ENCODE measurements at regions not wholly inside any gene's neighbourhood (a gene's known extent, or its start where the extent isn't known, plus 50 kb on each side); places are given as distances from the start of the nearest gene placed in this dataset.

- no peak for TF ChIP-seq GATA2 (IDR thresholded peaks at IDR 0.05; ENCODE audit: insufficient read depth, insufficient read length, low read depth, low read length)
- no peak for TF ChIP-seq EZH2 (IDR thresholded peaks at IDR 0.05; ENCODE audit: borderline replicate concordance, low read depth, low read length, severe bottlenecking)
- TF ChIP-seq CTCF (IDR thresholded peaks at IDR 0.05; ENCODE audit: extremely low read depth in 1 of 2, insufficient read depth in 1 of 2, low read depth in 1 of 2, low read length in 2 of 2), result no peak
- no peak for TF ChIP-seq MYC (IDR thresholded peaks at IDR 0.05; ENCODE audit: low read depth, low read length)
- no peaks in the 10 kb centered on the region for H3K79me2 ChIP-seq (ENCODE audit: control insufficient read depth, insufficient read depth, low read length)
- no peak overlapping the region for H3K27ac ChIP-seq (ENCODE audit: insufficient read depth, low read depth, low read length)
- intact Hi-C loops (cut with micrococcal nuclease) (no loop called here), dilution Hi-C loops (cut with MboI; ENCODE audit: extremely low pct_ligation_motif_present, low sequenced_read_pairs) (no loop called here)
- no peaks in the 10 kb centered on the region for H3K9me1 ChIP-seq (replicated peaks; ENCODE audit: control insufficient read depth, extremely low read depth, insufficient read depth, low read length)
- H3K9ac ChIP-seq (replicated peaks; ENCODE audit: extremely low read depth, insufficient read depth, low read length), result no peak overlapping the region
- ChIA-PET POLR2A (no interaction called here), CTCF (no interaction called here)
- no peak for FAIRE-seq
- H3K36me3 ChIP-seq (ENCODE audit: control insufficient read depth in 2 of 2, extremely low read depth in 1 of 2, insufficient read depth in 2 of 2, low read length in 2 of 2), result no peaks in the 10 kb centered on the region
- BruUV-seq (replicated peaks), result no TSS peak
- H4K20me1 ChIP-seq (replicated peaks; ENCODE audit: control insufficient read depth, extremely low read depth, insufficient read depth, low read length), result no peaks in the 10 kb centered on the region
- H2AFZ ChIP-seq (ENCODE audit: low read depth, low read length), result no peak overlapping the region
- no peaks in the 10 kb centered on the region for H3K9me3 ChIP-seq (replicated peaks; ENCODE audit: control insufficient read depth, insufficient read depth, low read length)
- no peaks in the 10 kb centered on the region for H3K27me3 ChIP-seq (ENCODE audit: control insufficient read depth in 2 of 2, insufficient read depth in 2 of 2, low read length in 2 of 2)
- no peaks in the 10 kb centered on the region for H3K4me1 ChIP-seq (ENCODE audit: control insufficient read depth, extremely low read depth, insufficient read depth, low read length)
- no peak overlapping the region for H3K4me2 ChIP-seq (ENCODE audit: insufficient read depth, low read length)
- H3K4me3 ChIP-seq (replicated peaks in 1 of 3; ENCODE audit: insufficient read depth in 1 of 3, low read depth in 1 of 3, low read length in 3 of 3), result no peak overlapping the region
- DNase-seq (ENCODE audit: low read depth, low spot score), result no peak
These were observed 710.1 kb upstream of the CELF2 start for GRCh38 chr10:10307551-10307950.

GRCh38 chr10:10310498-10310897 lies 707.2 kb upstream of the CELF2 start:
- DNase-seq (ENCODE audit: low read depth, low spot score) (no peak), FAIRE-seq (no peak)
- H3K27ac ChIP-seq (ENCODE audit: insufficient read depth, low read depth, low read length), result no peak overlapping the region
- no peaks in the 10 kb centered on the region for H3K27me3 ChIP-seq (ENCODE audit: control insufficient read depth in 2 of 2, insufficient read depth in 2 of 2, low read length in 2 of 2)
- no peak overlapping the region for H3K4me2 ChIP-seq (ENCODE audit: insufficient read depth, low read length)
- no peaks in the 10 kb centered on the region for H4K20me1 ChIP-seq (replicated peaks; ENCODE audit: control insufficient read depth, extremely low read depth, insufficient read depth, low read length)
- intact Hi-C loops (cut with micrococcal nuclease), result no loop called here
- dilution Hi-C loops (cut with MboI; ENCODE audit: extremely low pct_ligation_motif_present, low sequenced_read_pairs), result no loop called here
- H2AFZ ChIP-seq (ENCODE audit: low read depth, low read length), result no peak overlapping the region
- ChIA-PET CTCF (no interaction called here), POLR2A (no interaction called here)
- H3K4me3 ChIP-seq (replicated peaks in 1 of 3; ENCODE audit: insufficient read depth in 1 of 3, low read depth in 1 of 3, low read length in 3 of 3), result no peak overlapping the region
- no TSS peak for BruUV-seq (replicated peaks)
- no peak overlapping the region for H3K9ac ChIP-seq (replicated peaks; ENCODE audit: extremely low read depth, insufficient read depth, low read length)
- no peaks in the 10 kb centered on the region for H3K79me2 ChIP-seq (ENCODE audit: control insufficient read depth, insufficient read depth, low read length)
- no peaks in the 10 kb centered on the region for H3K36me3 ChIP-seq (ENCODE audit: control insufficient read depth in 2 of 2, extremely low read depth in 1 of 2, insufficient read depth in 2 of 2, low read length in 2 of 2)
- no peaks in the 10 kb centered on the region for H3K9me1 ChIP-seq (replicated peaks; ENCODE audit: control insufficient read depth, extremely low read depth, insufficient read depth, low read length)
- H3K9me3 ChIP-seq (replicated peaks; ENCODE audit: control insufficient read depth, insufficient read depth, low read length), result no peaks in the 10 kb centered on the region
- no peak for TF ChIP-seq POLR2A (IDR thresholded peaks at IDR 0.05; ENCODE audit: low read depth, low read length)
- no peak for TF ChIP-seq GATA2 (IDR thresholded peaks at IDR 0.05; ENCODE audit: insufficient read depth, insufficient read length, low read depth, low read length)
- no peak for TF ChIP-seq MYC (IDR thresholded peaks at IDR 0.05; ENCODE audit: low read depth, low read length)
- TF ChIP-seq POLR2AphosphoS5 (IDR thresholded peaks at IDR 0.05; ENCODE audit: insufficient read depth, low read depth, low read length), result no peak
- TF ChIP-seq MAX (IDR thresholded peaks at IDR 0.05; ENCODE audit: insufficient read depth, insufficient read length), result no peak
- TF ChIP-seq JUN (IDR thresholded peaks at IDR 0.05; ENCODE audit: borderline replicate concordance, insufficient read depth, insufficient read length, low read depth), result no peak
- TF ChIP-seq CTCF (IDR thresholded peaks at IDR 0.05; ENCODE audit: extremely low read depth in 1 of 2, insufficient read depth in 1 of 2, low read depth in 1 of 2, low read length in 2 of 2), result no peak
- TF ChIP-seq EZH2 (IDR thresholded peaks at IDR 0.05; ENCODE audit: borderline replicate concordance, low read depth, low read length, severe bottlenecking), result no peak
- no peak for TF ChIP-seq FOS (IDR thresholded peaks at IDR 0.05; ENCODE audit: borderline replicate concordance, insufficient read depth, low read length)
- no peaks in the 10 kb centered on the region for H3K4me1 ChIP-seq (ENCODE audit: control insufficient read depth, extremely low read depth, insufficient read depth, low read length)

All from endothelial cell of umbilical vein (primary cell).